ENCODE measurements at regions not wholly inside any gene's neighbourhood (a gene's known extent, or its start where the extent isn't known, plus 50 kb on each side); places are given as distances from the start of the nearest gene placed in this dataset.

- TF ChIP-seq SUZ12 (IDR thresholded peaks at IDR 0.05): no peak
- TF ChIP-seq PKNOX1 (IDR thresholded peaks at IDR 0.05): no peak
- TF ChIP-seq NFRKB (IDR thresholded peaks at IDR 0.05): no peak
- TF ChIP-seq ARNT (IDR thresholded peaks at IDR 0.05): no peak
- no peak for TF ChIP-seq HDGF (IDR thresholded peaks at IDR 0.05; ENCODE audit: borderline replicate concordance)
- no peak for TF ChIP-seq FOXA1 (IDR thresholded peaks at IDR 0.05)
- no peak for TF ChIP-seq CTBP1 (IDR thresholded peaks at IDR 0.05; ENCODE audit: borderline replicate concordance)
- TF ChIP-seq SP1 (IDR thresholded peaks at IDR 0.05): no peak
- no peak for TF ChIP-seq ELF4 (IDR thresholded peaks at IDR 0.05)
- no peak for TF ChIP-seq FOXK2 (IDR thresholded peaks at IDR 0.05)
- TF ChIP-seq TARDBP (IDR thresholded peaks at IDR 0.05): no peak
- no peak for TF ChIP-seq BHLHE40 (IDR thresholded peaks at IDR 0.05; ENCODE audit: borderline replicate concordance)
- TF ChIP-seq L3MBTL2 (conservative IDR thresholded peaks at IDR 0.05): no peak
- TF ChIP-seq LEF1 (IDR thresholded peaks at IDR 0.05; ENCODE audit: borderline replicate concordance): no peak
These were observed 68.8 kb downstream of the RTL6 start for GRCh38 chr22:44428941-44429830.
